GM18499 (cell line): ENCODE measurements at regions not wholly inside any gene's neighbourhood (a gene's known extent, or its start where the extent isn't known, plus 50 kb on each side); places are given as distances from the start of the nearest gene placed in this dataset.

Experiments used
- ATAC-seq: cut with Tn5 transposase; IDR thresholded peaks from one replicate; pipeline ENCODE4 v1.9.1; 2021; ENCODE audit warnings: moderate number of reproducible peaks; ENCODE audit not compliant: insufficient read depth, unreplicated experiment

GRCh38 chr10:78912361-78913218 lies 156.2 kb upstream of the ZMIZ1 start:
- ATAC-seq = no peak

- no peak for ATAC-seq
These were observed 155.3 kb upstream of the ZMIZ1 start for GRCh38 chr10:78913219-78914059.

- ATAC-seq = no peak
These were observed 154.7 kb upstream of the ZMIZ1 start for GRCh38 chr10:78914060-78914378.

GRCh38 chr10:78914502-78915189 lies 154.1 kb upstream of the ZMIZ1 start:
- no peak for ATAC-seq

GRCh38 chr10:78915190-78915518 lies 153.6 kb upstream of the ZMIZ1 start:
- no peak for ATAC-seq

- ATAC-seq = no peak
These were observed 152.5 kb upstream of the ZMIZ1 start for GRCh38 chr10:78916227-78916626.

GRCh38 chr10:78919181-78919966 lies 149.4 kb upstream of the ZMIZ1 start:
- no peak for ATAC-seq

- no peak for ATAC-seq
These were observed 148.8 kb upstream of the ZMIZ1 start for GRCh38 chr10:78920011-78920410.

GRCh38 chr10:78921895-78922294 lies 146.9 kb upstream of the ZMIZ1 start:
- no peak for ATAC-seq

- ATAC-seq = no peak
These were observed 145.0 kb upstream of the ZMIZ1 start for GRCh38 chr10:78923647-78924318.

GRCh38 chr10:78924319-78925003 lies 144.3 kb upstream of the ZMIZ1 start:
- no peak for ATAC-seq

GRCh38 chr10:78925275-78925674 lies 143.5 kb upstream of the ZMIZ1 start:
- ATAC-seq = no peak

- no peak for ATAC-seq
These were observed 142.9 kb upstream of the ZMIZ1 start for GRCh38 chr10:78925800-78926319.

- ATAC-seq = no peak
These were observed 141.3 kb upstream of the ZMIZ1 start for GRCh38 chr10:78927257-78927995.

GRCh38 chr10:78928330-78928729 lies 140.4 kb upstream of the ZMIZ1 start:
- ATAC-seq = no peak

GRCh38 chr10:78929541-78929940 lies 139.2 kb upstream of the ZMIZ1 start:
- ATAC-seq = no peak

- ATAC-seq = no peak
These were observed 137.3 kb upstream of the ZMIZ1 start for GRCh38 chr10:78931321-78932053.

GRCh38 chr10:78932054-78932386 lies 136.7 kb upstream of the ZMIZ1 start:
- no peak for ATAC-seq
